ENCODE measurements at regions not wholly inside any gene's neighbourhood (a gene's known extent, or its start where the extent isn't known, plus 50 kb on each side); places are given as distances from the start of the nearest gene placed in this dataset.

DNA sequence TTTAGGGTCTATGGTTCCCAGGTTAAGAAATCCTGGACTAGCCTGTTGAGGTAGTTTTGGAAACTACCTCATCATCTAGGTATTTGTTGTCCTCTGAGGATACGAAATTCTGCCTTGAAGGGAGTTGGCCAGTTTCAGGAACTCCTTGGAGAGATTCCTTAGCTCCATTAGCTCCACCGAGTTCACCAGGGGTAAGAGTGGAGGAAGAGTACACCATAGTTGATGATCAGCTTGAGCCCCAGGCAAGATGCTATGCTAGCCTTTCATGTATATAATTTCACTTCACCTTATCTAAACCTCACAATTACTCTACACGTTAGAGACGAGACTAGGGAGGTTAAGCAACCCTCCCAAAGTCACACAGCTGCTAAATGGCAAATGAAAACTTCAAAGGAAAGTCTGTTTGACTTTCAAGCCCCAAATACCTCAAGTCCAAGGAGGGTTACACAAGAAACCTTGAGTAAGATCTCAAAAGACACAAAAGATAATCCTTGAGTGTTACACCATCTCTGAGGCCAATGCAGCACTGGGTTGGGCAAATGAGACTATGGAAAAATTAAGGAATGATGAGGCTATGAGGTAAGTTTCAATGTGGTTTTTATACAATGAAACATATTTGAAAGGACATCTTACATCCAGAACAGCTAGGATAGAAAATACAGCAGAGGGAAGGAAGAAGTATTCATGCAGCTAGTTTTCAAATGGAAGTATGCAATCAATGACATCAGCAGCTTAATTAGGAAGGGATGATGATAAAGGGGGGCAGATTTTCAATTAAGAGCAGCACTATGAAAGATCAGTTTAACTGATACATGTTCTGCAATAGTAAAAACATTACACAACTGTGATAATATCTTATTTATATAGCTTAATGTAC lies 97.2 kb upstream of the KRAS start:
- TF ChIP-seq, protein P1, sequence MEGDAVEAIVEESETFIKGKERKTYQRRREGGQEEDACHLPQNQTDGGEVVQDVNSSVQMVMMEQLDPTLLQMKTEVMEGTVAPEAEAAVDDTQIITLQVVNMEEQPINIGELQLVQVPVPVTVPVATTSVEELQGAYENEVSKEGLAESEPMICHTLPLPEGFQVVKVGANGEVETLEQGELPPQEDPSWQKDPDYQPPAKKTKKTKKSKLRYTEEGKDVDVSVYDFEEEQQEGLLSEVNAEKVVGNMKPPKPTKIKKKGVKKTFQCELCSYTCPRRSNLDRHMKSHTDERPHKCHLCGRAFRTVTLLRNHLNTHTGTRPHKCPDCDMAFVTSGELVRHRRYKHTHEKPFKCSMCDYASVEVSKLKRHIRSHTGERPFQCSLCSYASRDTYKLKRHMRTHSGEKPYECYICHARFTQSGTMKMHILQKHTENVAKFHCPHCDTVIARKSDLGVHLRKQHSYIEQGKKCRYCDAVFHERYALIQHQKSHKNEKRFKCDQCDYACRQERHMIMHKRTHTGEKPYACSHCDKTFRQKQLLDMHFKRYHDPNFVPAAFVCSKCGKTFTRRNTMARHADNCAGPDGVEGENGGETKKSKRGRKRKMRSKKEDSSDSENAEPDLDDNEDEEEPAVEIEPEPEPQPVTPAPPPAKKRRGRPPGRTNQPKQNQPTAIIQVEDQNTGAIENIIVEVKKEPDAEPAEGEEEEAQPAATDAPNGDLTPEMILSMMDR (IDR thresholded peaks at IDR 0.05) = no peak
- TF ChIP-seq NR2C2 (CRISPR knock-in tag; IDR thresholded peaks at IDR 0.05) (no peak), SP1 (CRISPR knock-in tag; conservative IDR thresholded peaks at IDR 0.05) (no peak), ZNF138 (CRISPR knock-in tag; conservative IDR thresholded peaks at IDR 0.05) (no peak), FOXK1 (CRISPR knock-in tag; IDR thresholded peaks at IDR 0.05) (no peak), ZNF317 (CRISPR knock-in tag; IDR thresholded peaks at IDR 0.05; ENCODE audit: borderline replicate concordance, low read depth) (no peak)
- TF ChIP-seq, protein P2, sequence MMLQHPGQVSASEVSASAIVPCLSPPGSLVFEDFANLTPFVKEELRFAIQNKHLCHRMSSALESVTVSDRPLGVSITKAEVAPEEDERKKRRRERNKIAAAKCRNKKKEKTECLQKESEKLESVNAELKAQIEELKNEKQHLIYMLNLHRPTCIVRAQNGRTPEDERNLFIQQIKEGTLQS (CRISPR knock-in tag; conservative IDR thresholded peaks at IDR 0.05) = no peak
- TF ChIP-seq, protein P3, sequence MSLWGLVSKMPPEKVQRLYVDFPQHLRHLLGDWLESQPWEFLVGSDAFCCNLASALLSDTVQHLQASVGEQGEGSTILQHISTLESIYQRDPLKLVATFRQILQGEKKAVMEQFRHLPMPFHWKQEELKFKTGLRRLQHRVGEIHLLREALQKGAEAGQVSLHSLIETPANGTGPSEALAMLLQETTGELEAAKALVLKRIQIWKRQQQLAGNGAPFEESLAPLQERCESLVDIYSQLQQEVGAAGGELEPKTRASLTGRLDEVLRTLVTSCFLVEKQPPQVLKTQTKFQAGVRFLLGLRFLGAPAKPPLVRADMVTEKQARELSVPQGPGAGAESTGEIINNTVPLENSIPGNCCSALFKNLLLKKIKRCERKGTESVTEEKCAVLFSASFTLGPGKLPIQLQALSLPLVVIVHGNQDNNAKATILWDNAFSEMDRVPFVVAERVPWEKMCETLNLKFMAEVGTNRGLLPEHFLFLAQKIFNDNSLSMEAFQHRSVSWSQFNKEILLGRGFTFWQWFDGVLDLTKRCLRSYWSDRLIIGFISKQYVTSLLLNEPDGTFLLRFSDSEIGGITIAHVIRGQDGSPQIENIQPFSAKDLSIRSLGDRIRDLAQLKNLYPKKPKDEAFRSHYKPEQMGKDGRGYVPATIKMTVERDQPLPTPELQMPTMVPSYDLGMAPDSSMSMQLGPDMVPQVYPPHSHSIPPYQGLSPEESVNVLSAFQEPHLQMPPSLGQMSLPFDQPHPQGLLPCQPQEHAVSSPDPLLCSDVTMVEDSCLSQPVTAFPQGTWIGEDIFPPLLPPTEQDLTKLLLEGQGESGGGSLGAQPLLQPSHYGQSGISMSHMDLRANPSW (CRISPR knock-in tag; conservative IDR thresholded peaks at IDR 0.05; ENCODE audit: low read depth) = no peak
